Gastroesophageal sphincter (tissue), 3 donors: ENCODE measurements at regions not wholly inside any gene's neighbourhood (a gene's known extent, or its start where the extent isn't known, plus 50 kb on each side); places are given as distances from the start of the nearest gene placed in this dataset.

Experiments
- CTCF ChIP-seq, 4 experiments: fragments of 200-600 bp in 2 of 4; fragments of 450-650 bp in 2 of 4; sonication (generic) in 1 of 4; IDR thresholded peaks; one replicate each; pipeline ENCODE4 v1.5.1; 2017 to 2019; ENCODE audit warnings: antibody characterized with exemption in 4 of 4, mild to moderate bottlenecking in 2 of 4, moderate library complexity in 2 of 4
- EP300 ChIP-seq: sonication (generic); formaldehyde crosslinking; IDR thresholded peaks from one replicate; pipeline ENCODE4 v1.6.1; 2017; ENCODE audit warnings: antibody characterized with exemption, mild to moderate bottlenecking
- POLR2A ChIP-seq, 2 donors: fragments of 450-650 bp; IDR thresholded peaks; one replicate each; pipeline ENCODE4 v1.6.1; 2017; ENCODE audit warnings: antibody characterized with exemption in 2 of 2, mild to moderate bottlenecking in 2 of 2, moderate library complexity in 1 of 2
- POLR2AphosphoS5 ChIP-seq: sonication (generic); formaldehyde crosslinking; IDR thresholded peaks from one replicate; pipeline ENCODE4 v1.6.1; 2017; ENCODE audit warnings: antibody characterized with exemption

GRCh38 chr1:2891923-2892448, 90.5 kb upstream of the TTC34 start:
- TF ChIP-seq POLR2A (IDR thresholded peaks at IDR 0.05): no peak
- no peak for TF ChIP-seq CTCF (IDR thresholded peaks at IDR 0.05)
- TF ChIP-seq EP300: no peak
- no peak for TF ChIP-seq POLR2AphosphoS5
